GM12878 (cell line): ENCODE measurements at regions not wholly inside any gene's neighbourhood (a gene's known extent, or its start where the extent isn't known, plus 50 kb on each side); places are given as distances from the start of the nearest gene placed in this dataset.

Source experiments
- ATAC-seq: fragments of 200-7000 bp; cut with Tn5 transposase; 3 replicates; pipeline ENCODE4 v1.9.1; 2020; ENCODE audit warnings: mild to moderate bottlenecking, moderate library complexity
- BruUV-seq: library from RNA; stranded (reverse); fragments of 400-500 nt; replicated peaks from 2 replicates; lab custom pipeline; 2021; lab: Mats Ljungman, UMichigan
- CTCF ChIA-PET: fragments of 300-600 bp; sonication (Branson Sonifier 250); formaldehyde crosslinking; extraction: SDS; loops from one replicate; lab custom pipeline; 2021; ENCODE audit warnings: inconsistent platforms; lab: Yijun Ruan, JAX
- POLR2A ChIA-PET: fragments of 350-600 bp; formaldehyde crosslinking; extraction: SDS; loops from one replicate; lab custom pipeline; 2021; ENCODE audit warnings: inconsistent platforms; lab: Charles Lee
- RAD21 ChIA-PET: fragments of 300-600 bp; sonication (Branson Sonifier 250); formaldehyde crosslinking; loops from one replicate; lab custom pipeline; 2023; ENCODE audit warnings: antibody characterized with exemption; ENCODE audit not compliant: unreplicated experiment; lab: Charles Lee
- SMC1A ChIA-PET: fragments of 300-600 bp; sonication (Branson Sonifier 250); formaldehyde crosslinking; loops from one replicate; lab custom pipeline; 2023; ENCODE audit not compliant: unreplicated experiment, uncharacterized antibody; lab: Charles Lee
- DNase-seq: peaks from one replicate; pipeline ENCODE4 v3.0.0-alpha.2; 2011; ENCODE audit warnings: low read depth, low spot score
- FAIRE-seq: peaks from 3 replicates; lab custom pipeline; 2011; peaks lifted over from hg19 to GRCh38; lab: Jason Lieb, UNC
- H2AFZ ChIP-seq: 2 replicates; pipeline ENCODE4 v1.6.0; 2011; ENCODE audit warnings: low read depth, low read length, control low read depth; ENCODE audit not compliant: control insufficient read depth
- H3K27ac ChIP-seq: 2 replicates; pipeline ENCODE4 v1.5.1; 2011; ENCODE audit warnings: control low read depth; ENCODE audit not compliant: control insufficient read depth, insufficient read depth
- H3K27me3 ChIP-seq, 2 experiments: replicated peaks in 1 of 2; 2 replicates each; pipeline versions ENCODE4 v1.6.0 to v1.6.1; 2011; ENCODE audit warnings: low read length in 1 of 2; ENCODE audit not compliant: control insufficient read depth in 2 of 2, insufficient read depth in 2 of 2
- H3K36me3 ChIP-seq, 2 experiments: 2 replicates each; pipeline ENCODE4 v1.5.1; 2011; ENCODE audit warnings: low read length in 1 of 2; ENCODE audit not compliant: control insufficient read depth in 2 of 2, insufficient read depth in 2 of 2
- H3K4me1 ChIP-seq: 2 replicates; pipeline ENCODE4 v1.6.1; 2011; ENCODE audit warnings: mild to moderate bottlenecking, low read length, moderate library complexity, mixed read lengths; ENCODE audit not compliant: control insufficient read depth, insufficient read depth
- H3K4me2 ChIP-seq: 2 replicates; pipeline ENCODE4 v1.6.0; 2011; ENCODE audit warnings: control low read depth; ENCODE audit not compliant: control insufficient read depth, insufficient read depth
- H3K4me3 ChIP-seq: fragments of 200-600 bp; sonication (generic); 2 replicates; pipeline ENCODE4 v1.5.1; 2016
- H3K79me2 ChIP-seq: 2 replicates; pipeline ENCODE4 v1.6.0; 2011; ENCODE audit warnings: low read length; ENCODE audit not compliant: control insufficient read depth, insufficient read depth
- H3K9ac ChIP-seq: 2 replicates; pipeline ENCODE4 v1.8.0; 2011; ENCODE audit warnings: low read length, control low read depth, mixed read lengths; ENCODE audit not compliant: control insufficient read depth, insufficient read depth
- H3K9me3 ChIP-seq: replicated peaks from 3 replicates; pipeline ENCODE4 v1.5.1; 2011; ENCODE audit warnings: mild to moderate bottlenecking, low read length; ENCODE audit not compliant: control insufficient read depth, insufficient read depth
- H4K20me1 ChIP-seq: 2 replicates; pipeline ENCODE4 v1.6.0; 2011; ENCODE audit not compliant: control insufficient read depth, insufficient read depth
- ASH2L ChIP-seq: fragments of 300-600, 200-600 bp; sonication (generic); IDR thresholded peaks from 2 replicates; pipeline ENCODE4 v1.6.1; 2017; ENCODE audit warnings: low read depth, mild to moderate bottlenecking, borderline replicate concordance
- BACH1 ChIP-seq: fragments of 450-650 bp; IDR thresholded peaks from 2 replicates; pipeline ENCODE4 v1.6.1; 2017; ENCODE audit warnings: mild to moderate bottlenecking, borderline replicate concordance
- CHD4 ChIP-seq: fragments of 200-600 bp; sonication (generic); IDR thresholded peaks from 2 replicates; pipeline ENCODE4 v1.6.1; 2016; ENCODE audit warnings: mild to moderate bottlenecking
- IKZF1 ChIP-seq: fragments of 450-650 bp; conservative IDR thresholded peaks from 2 replicates; pipeline ENCODE4 v1.6.1; 2017; ENCODE audit warnings: antibody characterized with exemption, mild to moderate bottlenecking
- KAT2A ChIP-seq: conservative IDR thresholded peaks from 2 replicates; pipeline ENCODE4 v1.6.1; 2011; ENCODE audit warnings: low read depth, low read length; ENCODE audit not compliant: control insufficient read depth
- PAX5 ChIP-seq: IDR thresholded peaks from 2 replicates; pipeline ENCODE4 v1.6.1; 2011; ENCODE audit warnings: low read depth, low read length, borderline replicate concordance
- ZSCAN29 ChIP-seq: fragments of 450-650 bp; IDR thresholded peaks from 2 replicates; pipeline ENCODE4 v1.6.1; 2017; ENCODE audit warnings: mild to moderate bottlenecking, moderate library complexity
- WGBS: methylation state at CpG from one replicate; pipeline ENCODE4 v1.1.6; 2016; ENCODE audit warnings: low lambda C conversion rate; ENCODE audit not compliant: insufficient replicate concordance, insufficient coverage; ENCODE audit errors: missing lambda C conversion rate; 5-methylcytosine and 5-hydroxymethylcytosine counted together
- in situ Hi-C: fragments of 300-500 bp; cut with MboI; formaldehyde crosslinking; loops from 9 replicates; pipeline ENCODE4 v1.14.3; 2018; ENCODE audit warnings: mixed read lengths
- intact Hi-C: fragments of 100-400 bp; cut with micrococcal nuclease; formaldehyde crosslinking; loops from one replicate; pipeline ENCODE4 v1.14.2; 2022; ENCODE audit not compliant: unreplicated experiment
- TF ChIP-seq, protein P1 (sequence below): IDR thresholded peaks from 2 replicates; pipeline ENCODE4 v1.6.1; 2011; ENCODE audit warnings: borderline replicate concordance, low read depth, mild to moderate bottlenecking, moderate library complexity, low read length; ENCODE audit not compliant: insufficient read depth, poor library complexity, severe bottlenecking

DNA sequence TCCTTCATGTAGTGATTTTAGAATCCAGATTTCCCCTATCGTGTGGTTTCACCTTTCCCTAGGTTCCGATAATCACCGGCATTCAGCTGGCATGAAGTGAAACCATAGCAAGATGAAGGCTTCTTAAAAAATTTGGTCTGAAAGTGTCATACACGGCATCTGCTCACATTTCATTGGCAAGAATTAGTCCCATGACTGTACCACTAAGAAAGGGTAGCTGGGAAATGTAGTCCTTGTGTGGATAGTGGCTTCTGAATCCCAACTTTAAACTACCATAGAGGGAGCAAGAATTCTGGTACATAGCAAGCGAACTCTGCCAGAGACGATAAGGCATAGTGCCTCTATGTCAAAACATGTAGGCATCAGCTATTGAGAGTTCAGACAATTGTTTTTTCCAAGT lies 360.1 kb upstream of the TBX3 start:
- FAIRE-seq (no peak), DNase-seq (no peak), ATAC-seq (no peak)
- Histone ChIP-seq H3K4me2 (no peak overlapping the region), H3K27me3 (no peaks in the 10 kb centered on the region), H3K79me2 (no peaks in the 10 kb centered on the region), H3K4me3 (no peak overlapping the region), H3K36me3 (no peaks in the 10 kb centered on the region), H4K20me1 (no peaks in the 10 kb centered on the region), H3K4me1 (no peaks in the 10 kb centered on the region), H3K9ac (no peak overlapping the region), H3K9me3 (no peaks in the 10 kb centered on the region), H2AFZ (no peak overlapping the region), H3K27ac (no peak overlapping the region)
- WGBS: 42% methylated on average over 6 of the region's 6 CpGs
- TF ChIP-seq, protein P1, sequence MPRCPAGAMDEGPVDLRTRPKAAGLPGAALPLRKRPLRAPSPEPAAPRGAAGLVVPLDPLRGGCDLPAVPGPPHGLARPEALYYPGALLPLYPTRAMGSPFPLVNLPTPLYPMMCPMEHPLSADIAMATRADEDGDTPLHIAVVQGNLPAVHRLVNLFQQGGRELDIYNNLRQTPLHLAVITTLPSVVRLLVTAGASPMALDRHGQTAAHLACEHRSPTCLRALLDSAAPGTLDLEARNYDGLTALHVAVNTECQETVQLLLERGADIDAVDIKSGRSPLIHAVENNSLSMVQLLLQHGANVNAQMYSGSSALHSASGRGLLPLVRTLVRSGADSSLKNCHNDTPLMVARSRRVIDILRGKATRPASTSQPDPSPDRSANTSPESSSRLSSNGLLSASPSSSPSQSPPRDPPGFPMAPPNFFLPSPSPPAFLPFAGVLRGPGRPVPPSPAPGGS: no peak
- no peak for TF ChIP-seq IKZF1
- TF ChIP-seq PAX5: no peak
- TF ChIP-seq BACH1: no peak
- CTCF ChIA-PET: interaction anchor here (0.7 kb wide), 1 partner anchor 29 kb away, joined by 3 read pairs; no protein-coding TSS in a partner anchor
- intact Hi-C loops (no loop called here), in situ Hi-C loops (no loop called here)
- RAD21 ChIA-PET: no interaction called here
- SMC1A ChIA-PET: no interaction called here
- BruUV-seq: no TSS peak
- POLR2A ChIA-PET: no interaction called here

DNA sequence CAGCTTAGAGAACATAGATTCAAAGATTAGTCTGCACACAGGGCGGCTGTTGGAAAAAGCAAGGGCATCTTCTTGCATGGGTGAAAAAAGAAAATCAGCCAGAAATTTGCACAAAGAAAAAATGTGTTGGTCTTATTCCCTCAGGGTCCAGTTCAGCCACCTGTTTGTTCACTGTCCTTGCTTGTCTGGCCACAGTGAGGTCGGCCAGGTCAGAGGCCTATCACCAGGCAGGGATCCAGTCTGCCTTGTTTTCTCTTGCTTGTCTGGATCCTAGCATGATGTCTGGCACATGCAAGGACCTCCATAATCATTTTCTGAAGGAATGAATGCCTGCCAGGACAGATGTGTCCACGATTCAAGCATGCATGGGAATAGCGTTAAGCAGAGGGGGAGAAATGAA lies 359.1 kb upstream of the TBX3 start:
- no peak overlapping the region for H3K4me3 ChIP-seq
- intact Hi-C loops (no loop called here), in situ Hi-C loops (no loop called here)
- no peaks in the 10 kb centered on the region for H3K4me1 ChIP-seq
- no TSS peak for BruUV-seq
- H3K79me2 ChIP-seq: no peaks in the 10 kb centered on the region
- H3K4me2 ChIP-seq: no peak overlapping the region
- TF ChIP-seq, protein P1: no peak
- TF ChIP-seq CHD4 (no peak), ASH2L (no peak), KAT2A (no peak), ZSCAN29 (no peak)
- H3K27ac ChIP-seq: no peak overlapping the region
- FAIRE-seq (no peak), DNase-seq (no peak), ATAC-seq (no peak)
- RAD21 ChIA-PET: no interaction called here
- no peaks in the 10 kb centered on the region for H3K9me3 ChIP-seq
- H3K27me3 ChIP-seq: no peaks in the 10 kb centered on the region
- SMC1A ChIA-PET: no interaction called here
- no peak overlapping the region for H3K9ac ChIP-seq
- no peaks in the 10 kb centered on the region for H4K20me1 ChIP-seq
- no peaks in the 10 kb centered on the region for H3K36me3 ChIP-seq
- no peak overlapping the region for H2AFZ ChIP-seq
- WGBS: 16% methylated on average over 4 of the region's 4 CpGs
- CTCF ChIA-PET: no interaction called here
- POLR2A ChIA-PET: no interaction called here
